GM12872 (cell line): ENCODE measurements at regions not wholly inside any gene's neighbourhood (a gene's known extent, or its start where the extent isn't known, plus 50 kb on each side); places are given as distances from the start of the nearest gene placed in this dataset.

Source experiments
- TF ChIP-seq, protein P1 (sequence below): IDR thresholded peaks from 3 replicates; pipeline ENCODE4 v1.5.1; 2011; ENCODE audit warnings: low read depth, mild to moderate bottlenecking, low read length, moderate library complexity; ENCODE audit not compliant: insufficient read depth

GRCh38 chr6:137673603-137674002 lies 179.4 kb upstream of the OLIG3 start:
- TF ChIP-seq, protein P1, sequence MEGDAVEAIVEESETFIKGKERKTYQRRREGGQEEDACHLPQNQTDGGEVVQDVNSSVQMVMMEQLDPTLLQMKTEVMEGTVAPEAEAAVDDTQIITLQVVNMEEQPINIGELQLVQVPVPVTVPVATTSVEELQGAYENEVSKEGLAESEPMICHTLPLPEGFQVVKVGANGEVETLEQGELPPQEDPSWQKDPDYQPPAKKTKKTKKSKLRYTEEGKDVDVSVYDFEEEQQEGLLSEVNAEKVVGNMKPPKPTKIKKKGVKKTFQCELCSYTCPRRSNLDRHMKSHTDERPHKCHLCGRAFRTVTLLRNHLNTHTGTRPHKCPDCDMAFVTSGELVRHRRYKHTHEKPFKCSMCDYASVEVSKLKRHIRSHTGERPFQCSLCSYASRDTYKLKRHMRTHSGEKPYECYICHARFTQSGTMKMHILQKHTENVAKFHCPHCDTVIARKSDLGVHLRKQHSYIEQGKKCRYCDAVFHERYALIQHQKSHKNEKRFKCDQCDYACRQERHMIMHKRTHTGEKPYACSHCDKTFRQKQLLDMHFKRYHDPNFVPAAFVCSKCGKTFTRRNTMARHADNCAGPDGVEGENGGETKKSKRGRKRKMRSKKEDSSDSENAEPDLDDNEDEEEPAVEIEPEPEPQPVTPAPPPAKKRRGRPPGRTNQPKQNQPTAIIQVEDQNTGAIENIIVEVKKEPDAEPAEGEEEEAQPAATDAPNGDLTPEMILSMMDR = no peak

DNA sequence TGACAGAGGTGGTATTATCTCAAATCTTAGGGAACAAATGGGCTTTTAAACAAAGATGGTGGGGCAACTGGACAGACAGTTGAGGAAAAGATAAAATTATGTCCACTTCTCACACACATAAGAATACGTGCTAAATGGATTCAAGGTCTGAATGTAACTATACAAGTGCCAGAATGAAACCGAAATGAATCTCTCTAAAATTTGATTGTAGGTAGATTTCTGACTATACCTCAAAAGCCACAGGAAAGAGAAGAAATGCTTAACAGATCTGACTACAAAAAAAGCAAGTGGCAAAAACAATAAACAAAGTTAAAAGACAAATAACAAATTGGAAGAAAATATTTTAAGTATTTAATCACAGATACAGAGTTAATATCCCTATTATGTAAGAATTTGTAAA lies 182.7 kb upstream of the OLIG3 start:
- TF ChIP-seq, protein P1 = no peak

DNA sequence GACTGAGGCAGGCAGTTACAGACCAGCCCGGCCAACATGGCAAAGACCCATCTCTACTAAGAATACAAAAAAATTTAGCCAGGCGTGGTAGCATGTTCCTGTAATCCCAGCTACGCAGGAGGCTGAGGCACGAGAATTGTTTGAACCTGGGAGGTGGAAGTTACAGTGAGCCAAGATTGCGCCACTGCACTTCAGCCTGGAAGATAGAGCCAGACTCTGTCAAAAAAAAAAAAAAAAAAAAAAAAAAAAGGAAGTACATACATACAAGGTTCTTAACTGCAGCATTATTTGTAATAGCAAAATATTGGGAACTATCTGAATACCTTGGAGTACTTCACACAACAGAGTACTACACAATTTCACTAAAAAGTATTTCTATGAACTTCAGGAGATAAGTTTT lies 183.5 kb upstream of the OLIG3 start:
- TF ChIP-seq, protein P1 = no peak

- TF ChIP-seq, protein P1 = no peak
Observed at GRCh38 chr6:137678451-137678850, 184.3 kb upstream of the OLIG3 start.

- TF ChIP-seq, protein P1 = no peak
Observed at GRCh38 chr6:137680705-137681346, 186.2 kb upstream of the TNFAIP3 start.

GRCh38 chr6:137681445-137682009 lies 185.5 kb upstream of the TNFAIP3 start:
- TF ChIP-seq, protein P1 = no peak

- TF ChIP-seq, protein P1 = no peak
Observed at GRCh38 chr6:137683916-137684315, 183.1 kb upstream of the TNFAIP3 start.
